WERI-Rb-1 (cell line): ENCODE measurements at regions not wholly inside any gene's neighbourhood (a gene's known extent, or its start where the extent isn't known, plus 50 kb on each side); places are given as distances from the start of the nearest gene placed in this dataset.

Experiments
- DNase-seq: peaks from one replicate; pipeline ENCODE4 v3.0.0-alpha.2; 2020
- H3K27ac ChIP-seq: fragments of 250-450 bp; sonication (Bioruptor Pico); 2 replicates; pipeline ENCODE4 v1.5.1; 2020; ENCODE audit warnings: mild to moderate bottlenecking, moderate library complexity
- H3K27me3 ChIP-seq: fragments of 250-450 bp; sonication (Bioruptor Pico); 2 replicates; pipeline ENCODE4 v1.5.1; 2021; ENCODE audit warnings: mild to moderate bottlenecking, low read depth, moderate library complexity; ENCODE audit not compliant: insufficient read depth, severe bottlenecking
- H3K36me3 ChIP-seq: fragments of 250-450 bp; sonication (Bioruptor Pico); 2 replicates; pipeline ENCODE4 v1.5.1; 2020; ENCODE audit warnings: mild to moderate bottlenecking, moderate library complexity
- H3K4me3 ChIP-seq: 2 replicates; pipeline ENCODE4 v1.5.1; 2011; ENCODE audit warnings: low read depth, mild to moderate bottlenecking, control low read depth, low read length
- H3K9me3 ChIP-seq: fragments of 250-450 bp; sonication (Bioruptor Pico); 2 replicates; pipeline ENCODE4 v1.5.1; 2021; ENCODE audit warnings: mild to moderate bottlenecking, moderate library complexity; ENCODE audit not compliant: severe bottlenecking
- CTCF ChIP-seq: IDR thresholded peaks from 2 replicates; pipeline ENCODE4 v1.5.1; 2011; ENCODE audit warnings: low read depth, mild to moderate bottlenecking, control low read depth, inconsistent platforms, low read length

GRCh38 chr15:96262549-96263489 lies 67.7 kb upstream of the NR2F2 start:
- DNase-seq, result no peak
- Histone ChIP-seq H3K36me3 (no peaks in the 10 kb centered on the region), H3K27ac (no peak overlapping the region), H3K27me3 (peaks cover 10% of the 10 kb centered on the region), H3K9me3 (no peaks in the 10 kb centered on the region), H3K4me3 (no peak overlapping the region)
- TF ChIP-seq CTCF, result no peak

GRCh38 chr15:96264351-96264798 lies 66.1 kb upstream of the NR2F2 start:
- DNase-seq, result no peak
- Histone ChIP-seq H3K27ac (no peak overlapping the region), H3K27me3 (peaks cover 10% of the 10 kb centered on the region)

GRCh38 chr15:96264801-96265515 lies 65.5 kb upstream of the NR2F2 start:
- Histone ChIP-seq H3K27me3 (peaks cover 10% of the 10 kb centered on the region), H3K9me3 (no peaks in the 10 kb centered on the region), H3K27ac (no peak overlapping the region), H3K36me3 (no peaks in the 10 kb centered on the region), H3K4me3 (no peak overlapping the region)
- DNase-seq, result no peak
- no peak for TF ChIP-seq CTCF

More at GRCh38 chr15:96264351-96264798, 66.1 kb upstream of the NR2F2 start:
- TF ChIP-seq CTCF, result no peak
- Histone ChIP-seq H3K36me3 (no peaks in the 10 kb centered on the region), H3K4me3 (no peak overlapping the region), H3K9me3 (no peaks in the 10 kb centered on the region)

GRCh38 chr15:96266456-96266855 lies 64.0 kb upstream of the NR2F2 start:
- no peaks in the 10 kb centered on the region for H3K36me3 ChIP-seq
- DNase-seq, result no peak
- no peak overlapping the region for H3K27ac ChIP-seq
- no peak overlapping the region for H3K4me3 ChIP-seq
- H3K9me3 ChIP-seq, result no peaks in the 10 kb centered on the region
- no peak for TF ChIP-seq CTCF
- peaks cover 10% of the 10 kb centered on the region for H3K27me3 ChIP-seq

- Histone ChIP-seq H3K4me3 (no peak overlapping the region), H3K27me3 (peaks cover 10% of the 10 kb centered on the region), H3K27ac (no peak overlapping the region), H3K9me3 (no peaks in the 10 kb centered on the region), H3K36me3 (no peaks in the 10 kb centered on the region)
- no peak for TF ChIP-seq CTCF
- no peak for DNase-seq
These were observed 63.0 kb upstream of the NR2F2 start for GRCh38 chr15:96267463-96267862.
